ENCODE measurements at regions not wholly inside any gene's neighbourhood (a gene's known extent, or its start where the extent isn't known, plus 50 kb on each side); places are given as distances from the start of the nearest gene placed in this dataset.

DNA sequence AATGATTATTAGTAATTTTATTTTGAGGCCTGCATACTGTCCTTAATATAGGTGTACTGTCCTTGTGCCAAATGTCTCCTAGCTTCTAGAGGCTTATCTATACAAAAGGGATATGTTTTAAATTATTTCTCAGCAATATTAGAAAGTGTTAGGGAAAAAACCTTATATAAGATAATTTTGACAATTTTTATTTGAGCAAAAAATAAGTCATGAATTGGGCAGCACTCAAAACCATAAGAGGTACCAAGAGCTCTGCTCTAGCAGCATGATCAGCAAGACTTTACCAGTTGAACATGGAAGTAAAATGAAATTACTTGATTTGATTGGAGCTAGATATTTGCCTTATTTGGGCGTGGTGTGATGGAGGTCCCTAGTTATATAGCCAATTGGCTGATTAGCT, 157.1 kb downstream of the PTBP2 start:
- TF ChIP-seq, protein P1, sequence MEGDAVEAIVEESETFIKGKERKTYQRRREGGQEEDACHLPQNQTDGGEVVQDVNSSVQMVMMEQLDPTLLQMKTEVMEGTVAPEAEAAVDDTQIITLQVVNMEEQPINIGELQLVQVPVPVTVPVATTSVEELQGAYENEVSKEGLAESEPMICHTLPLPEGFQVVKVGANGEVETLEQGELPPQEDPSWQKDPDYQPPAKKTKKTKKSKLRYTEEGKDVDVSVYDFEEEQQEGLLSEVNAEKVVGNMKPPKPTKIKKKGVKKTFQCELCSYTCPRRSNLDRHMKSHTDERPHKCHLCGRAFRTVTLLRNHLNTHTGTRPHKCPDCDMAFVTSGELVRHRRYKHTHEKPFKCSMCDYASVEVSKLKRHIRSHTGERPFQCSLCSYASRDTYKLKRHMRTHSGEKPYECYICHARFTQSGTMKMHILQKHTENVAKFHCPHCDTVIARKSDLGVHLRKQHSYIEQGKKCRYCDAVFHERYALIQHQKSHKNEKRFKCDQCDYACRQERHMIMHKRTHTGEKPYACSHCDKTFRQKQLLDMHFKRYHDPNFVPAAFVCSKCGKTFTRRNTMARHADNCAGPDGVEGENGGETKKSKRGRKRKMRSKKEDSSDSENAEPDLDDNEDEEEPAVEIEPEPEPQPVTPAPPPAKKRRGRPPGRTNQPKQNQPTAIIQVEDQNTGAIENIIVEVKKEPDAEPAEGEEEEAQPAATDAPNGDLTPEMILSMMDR (IDR thresholded peaks at IDR 0.05 in 2 of 3, conservative IDR thresholded peaks at IDR 0.05 in 1 of 3; ENCODE audit: borderline replicate concordance in 1 of 3, insufficient read depth in 1 of 3, low read depth in 2 of 3, low read length in 2 of 3), result no peak
- TF ChIP-seq, protein P2, sequence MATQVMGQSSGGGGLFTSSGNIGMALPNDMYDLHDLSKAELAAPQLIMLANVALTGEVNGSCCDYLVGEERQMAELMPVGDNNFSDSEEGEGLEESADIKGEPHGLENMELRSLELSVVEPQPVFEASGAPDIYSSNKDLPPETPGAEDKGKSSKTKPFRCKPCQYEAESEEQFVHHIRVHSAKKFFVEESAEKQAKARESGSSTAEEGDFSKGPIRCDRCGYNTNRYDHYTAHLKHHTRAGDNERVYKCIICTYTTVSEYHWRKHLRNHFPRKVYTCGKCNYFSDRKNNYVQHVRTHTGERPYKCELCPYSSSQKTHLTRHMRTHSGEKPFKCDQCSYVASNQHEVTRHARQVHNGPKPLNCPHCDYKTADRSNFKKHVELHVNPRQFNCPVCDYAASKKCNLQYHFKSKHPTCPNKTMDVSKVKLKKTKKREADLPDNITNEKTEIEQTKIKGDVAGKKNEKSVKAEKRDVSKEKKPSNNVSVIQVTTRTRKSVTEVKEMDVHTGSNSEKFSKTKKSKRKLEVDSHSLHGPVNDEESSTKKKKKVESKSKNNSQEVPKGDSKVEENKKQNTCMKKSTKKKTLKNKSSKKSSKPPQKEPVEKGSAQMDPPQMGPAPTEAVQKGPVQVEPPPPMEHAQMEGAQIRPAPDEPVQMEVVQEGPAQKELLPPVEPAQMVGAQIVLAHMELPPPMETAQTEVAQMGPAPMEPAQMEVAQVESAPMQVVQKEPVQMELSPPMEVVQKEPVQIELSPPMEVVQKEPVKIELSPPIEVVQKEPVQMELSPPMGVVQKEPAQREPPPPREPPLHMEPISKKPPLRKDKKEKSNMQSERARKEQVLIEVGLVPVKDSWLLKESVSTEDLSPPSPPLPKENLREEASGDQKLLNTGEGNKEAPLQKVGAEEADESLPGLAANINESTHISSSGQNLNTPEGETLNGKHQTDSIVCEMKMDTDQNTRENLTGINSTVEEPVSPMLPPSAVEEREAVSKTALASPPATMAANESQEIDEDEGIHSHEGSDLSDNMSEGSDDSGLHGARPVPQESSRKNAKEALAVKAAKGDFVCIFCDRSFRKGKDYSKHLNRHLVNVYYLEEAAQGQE (IDR thresholded peaks at IDR 0.05; ENCODE audit: low read depth), result no peak
- TF ChIP-seq POLR2A (IDR thresholded peaks at IDR 0.05; ENCODE audit: borderline replicate concordance, extremely low read depth, insufficient read depth, insufficient read length) (no peak), POLR2AphosphoS5 (IDR thresholded peaks at IDR 0.05; ENCODE audit: low read depth, low read length) (no peak), SRF (IDR thresholded peaks at IDR 0.05; ENCODE audit: low read depth) (no peak), EGR1 (IDR thresholded peaks at IDR 0.05; ENCODE audit: low read depth) (no peak), TCF7L2 (IDR thresholded peaks at IDR 0.05; ENCODE audit: borderline replicate concordance, extremely low read depth, insufficient read depth, insufficient read length) (no peak), SP1 (IDR thresholded peaks at IDR 0.05; ENCODE audit: low read depth) (no peak), ZFX (IDR thresholded peaks at IDR 0.05) (no peak), JUND (IDR thresholded peaks at IDR 0.05) (no peak)
- TF ChIP-seq, protein P3, sequence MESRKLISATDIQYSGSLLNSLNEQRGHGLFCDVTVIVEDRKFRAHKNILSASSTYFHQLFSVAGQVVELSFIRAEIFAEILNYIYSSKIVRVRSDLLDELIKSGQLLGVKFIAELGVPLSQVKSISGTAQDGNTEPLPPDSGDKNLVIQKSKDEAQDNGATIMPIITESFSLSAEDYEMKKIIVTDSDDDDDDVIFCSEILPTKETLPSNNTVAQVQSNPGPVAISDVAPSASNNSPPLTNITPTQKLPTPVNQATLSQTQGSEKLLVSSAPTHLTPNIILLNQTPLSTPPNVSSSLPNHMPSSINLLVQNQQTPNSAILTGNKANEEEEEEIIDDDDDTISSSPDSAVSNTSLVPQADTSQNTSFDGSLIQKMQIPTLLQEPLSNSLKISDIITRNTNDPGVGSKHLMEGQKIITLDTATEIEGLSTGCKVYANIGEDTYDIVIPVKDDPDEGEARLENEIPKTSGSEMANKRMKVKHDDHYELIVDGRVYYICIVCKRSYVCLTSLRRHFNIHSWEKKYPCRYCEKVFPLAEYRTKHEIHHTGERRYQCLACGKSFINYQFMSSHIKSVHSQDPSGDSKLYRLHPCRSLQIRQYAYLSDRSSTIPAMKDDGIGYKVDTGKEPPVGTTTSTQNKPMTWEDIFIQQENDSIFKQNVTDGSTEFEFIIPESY (IDR thresholded peaks at IDR 0.05; ENCODE audit: extremely low read depth, insufficient replicate concordance, low read length), result no peak

Data from HCT116 (cell line).